ENCODE measurements at regions not wholly inside any gene's neighbourhood (a gene's known extent, or its start where the extent isn't known, plus 50 kb on each side); places are given as distances from the start of the nearest gene placed in this dataset.
A peak's percentile ranks its signal among the peaks of the same experiment; 100 is the strongest.
"Not testable (repeated sequence)": the region's sequence is repeated elsewhere in the genome, so short reads cannot be mapped to it uniquely, and the experiment has no call there.

GRCh38 chr6:30814146-30815040 lies 69.9 kb upstream of the DDR1 start:
- Histone ChIP-seq H3K27me3 (no peaks in the 10 kb centered on the region), H3K9me3 (no peaks in the 10 kb centered on the region), H3K4me3 (no peak overlapping the region), H3K4me1 (peaks cover 0 to 23% (median 10%) of the 10 kb centered on the region in 4 donors), H3K27ac (peak overlapping the region in 1 of 2 donors; percentile 40), H3K36me3 (no peaks in the 10 kb centered on the region)
- DNase-seq, result peak in 1 of 2 donors; percentile 57
- TF ChIP-seq, protein P1, sequence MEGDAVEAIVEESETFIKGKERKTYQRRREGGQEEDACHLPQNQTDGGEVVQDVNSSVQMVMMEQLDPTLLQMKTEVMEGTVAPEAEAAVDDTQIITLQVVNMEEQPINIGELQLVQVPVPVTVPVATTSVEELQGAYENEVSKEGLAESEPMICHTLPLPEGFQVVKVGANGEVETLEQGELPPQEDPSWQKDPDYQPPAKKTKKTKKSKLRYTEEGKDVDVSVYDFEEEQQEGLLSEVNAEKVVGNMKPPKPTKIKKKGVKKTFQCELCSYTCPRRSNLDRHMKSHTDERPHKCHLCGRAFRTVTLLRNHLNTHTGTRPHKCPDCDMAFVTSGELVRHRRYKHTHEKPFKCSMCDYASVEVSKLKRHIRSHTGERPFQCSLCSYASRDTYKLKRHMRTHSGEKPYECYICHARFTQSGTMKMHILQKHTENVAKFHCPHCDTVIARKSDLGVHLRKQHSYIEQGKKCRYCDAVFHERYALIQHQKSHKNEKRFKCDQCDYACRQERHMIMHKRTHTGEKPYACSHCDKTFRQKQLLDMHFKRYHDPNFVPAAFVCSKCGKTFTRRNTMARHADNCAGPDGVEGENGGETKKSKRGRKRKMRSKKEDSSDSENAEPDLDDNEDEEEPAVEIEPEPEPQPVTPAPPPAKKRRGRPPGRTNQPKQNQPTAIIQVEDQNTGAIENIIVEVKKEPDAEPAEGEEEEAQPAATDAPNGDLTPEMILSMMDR (IDR thresholded peaks at IDR 0.05), result no peak
- intact Hi-C loops (cut with DNase I; ENCODE audit: low total_unique reads), result loop anchor here (10.0 kb wide), 1 partner anchor 140 kb away; the partner anchor contains the start of gene DHX16

- no peaks in the 10 kb centered on the region for H3K9me3 ChIP-seq
- intact Hi-C loops (cut with DNase I; ENCODE audit: low total_unique reads), result loop anchor here (10.0 kb wide), 1 partner anchor 139 kb away; the partner anchor contains the start of gene DHX16
- peaks cover 0 to 23% (median 10%) of the 10 kb centered on the region in 4 donors for H3K4me1 ChIP-seq
- DNase-seq, result no peak
- H3K27ac ChIP-seq, result peak overlapping the region in 1 of 2 donors; percentile 40
- H3K4me3 ChIP-seq, result no peak overlapping the region
- no peaks in the 10 kb centered on the region for H3K27me3 ChIP-seq
- no peaks in the 10 kb centered on the region for H3K36me3 ChIP-seq
- TF ChIP-seq, protein P1 (IDR thresholded peaks at IDR 0.05), result no peak
Observed at GRCh38 chr6:30813631-30814145, 69.3 kb upstream of the IER3 start.

GRCh38 chr6:30810813-30811339 lies 66.5 kb upstream of the IER3 start:
- Histone ChIP-seq H3K9me3 (no peaks in the 10 kb centered on the region), H3K4me1 (peaks cover 0 to 23% (median 10%) of the 10 kb centered on the region in 4 donors), H3K27ac (no peak overlapping the region), H3K27me3 (no peaks in the 10 kb centered on the region), H3K36me3 (no peaks in the 10 kb centered on the region), H3K4me3 (no peak overlapping the region)
- TF ChIP-seq, protein P1 (IDR thresholded peaks at IDR 0.05), result no peak
- intact Hi-C loops (cut with DNase I; ENCODE audit: low total_unique reads), result loop anchor here (10.0 kb wide), 1 partner anchor 136 kb away; the partner anchor contains the start of gene DHX16
- DNase-seq, result no peak

GRCh38 chr6:30807566-30807965 lies 63.2 kb upstream of the IER3 start:
- H3K27me3 ChIP-seq; H3K27ac ChIP-seq; DNase-seq; H3K4me1 ChIP-seq; H3K9me3 ChIP-seq; intact Hi-C loops (cut with DNase I; ENCODE audit: low total_unique reads); H3K4me3 ChIP-seq; H3K36me3 ChIP-seq: not testable (repeated sequence)

- Histone ChIP-seq H3K9me3 (no peaks in the 10 kb centered on the region), H3K4me3 (no peak overlapping the region), H3K27me3 (no peaks in the 10 kb centered on the region), H3K36me3 (no peaks in the 10 kb centered on the region), H3K4me1 (no peaks in the 10 kb centered on the region), H3K27ac (no peak overlapping the region)
- DNase-seq, result no peak
- intact Hi-C loops (cut with DNase I; ENCODE audit: low total_unique reads), result no loop called here
- TF ChIP-seq, protein P1 (IDR thresholded peaks at IDR 0.05), result no peak
Observed at GRCh38 chr6:30806581-30807183, 62.3 kb upstream of the IER3 start.
